Adrenal gland (tissue), 5 donors: ENCODE measurements at regions not wholly inside any gene's neighbourhood (a gene's known extent, or its start where the extent isn't known, plus 50 kb on each side); places are given as distances from the start of the nearest gene placed in this dataset.

Source experiments
- POLR2A ChIP-seq, 2 donors: fragments of 450-650 bp; IDR thresholded peaks; one replicate each; pipeline ENCODE4 v1.6.1; 2017; ENCODE audit warnings: antibody characterized with exemption in 2 of 2, mild to moderate bottlenecking in 2 of 2, moderate library complexity in 1 of 2
- TF ChIP-seq, protein P1 (sequence below), 6 experiments: fragments of 450-650 bp in 4 of 6; fragments of 200-600 bp in 2 of 6; sonication (generic) in 1 of 6; IDR thresholded peaks; 1 replicate in 5 of 6; 2 replicates in 1 of 6; pipeline versions ENCODE4 v1.5.1 to v1.8.0; 2016 to 2021; ENCODE audit warnings: antibody characterized with exemption in 6 of 6, mild to moderate bottlenecking in 2 of 6, moderate library complexity in 1 of 6
- donor health status: DM: no; HTN: no; CAD: no.

- TF ChIP-seq POLR2A (IDR thresholded peaks at IDR 0.05) = no peak
- TF ChIP-seq, protein P1, sequence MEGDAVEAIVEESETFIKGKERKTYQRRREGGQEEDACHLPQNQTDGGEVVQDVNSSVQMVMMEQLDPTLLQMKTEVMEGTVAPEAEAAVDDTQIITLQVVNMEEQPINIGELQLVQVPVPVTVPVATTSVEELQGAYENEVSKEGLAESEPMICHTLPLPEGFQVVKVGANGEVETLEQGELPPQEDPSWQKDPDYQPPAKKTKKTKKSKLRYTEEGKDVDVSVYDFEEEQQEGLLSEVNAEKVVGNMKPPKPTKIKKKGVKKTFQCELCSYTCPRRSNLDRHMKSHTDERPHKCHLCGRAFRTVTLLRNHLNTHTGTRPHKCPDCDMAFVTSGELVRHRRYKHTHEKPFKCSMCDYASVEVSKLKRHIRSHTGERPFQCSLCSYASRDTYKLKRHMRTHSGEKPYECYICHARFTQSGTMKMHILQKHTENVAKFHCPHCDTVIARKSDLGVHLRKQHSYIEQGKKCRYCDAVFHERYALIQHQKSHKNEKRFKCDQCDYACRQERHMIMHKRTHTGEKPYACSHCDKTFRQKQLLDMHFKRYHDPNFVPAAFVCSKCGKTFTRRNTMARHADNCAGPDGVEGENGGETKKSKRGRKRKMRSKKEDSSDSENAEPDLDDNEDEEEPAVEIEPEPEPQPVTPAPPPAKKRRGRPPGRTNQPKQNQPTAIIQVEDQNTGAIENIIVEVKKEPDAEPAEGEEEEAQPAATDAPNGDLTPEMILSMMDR (IDR thresholded peaks at IDR 0.05) = no peak
These were observed 128.5 kb downstream of the PRDM9 start for GRCh38 chr5:23635938-23636337.
